ENCODE measurements at regions not wholly inside any gene's neighbourhood (a gene's known extent, or its start where the extent isn't known, plus 50 kb on each side); places are given as distances from the start of the nearest gene placed in this dataset.

DNA sequence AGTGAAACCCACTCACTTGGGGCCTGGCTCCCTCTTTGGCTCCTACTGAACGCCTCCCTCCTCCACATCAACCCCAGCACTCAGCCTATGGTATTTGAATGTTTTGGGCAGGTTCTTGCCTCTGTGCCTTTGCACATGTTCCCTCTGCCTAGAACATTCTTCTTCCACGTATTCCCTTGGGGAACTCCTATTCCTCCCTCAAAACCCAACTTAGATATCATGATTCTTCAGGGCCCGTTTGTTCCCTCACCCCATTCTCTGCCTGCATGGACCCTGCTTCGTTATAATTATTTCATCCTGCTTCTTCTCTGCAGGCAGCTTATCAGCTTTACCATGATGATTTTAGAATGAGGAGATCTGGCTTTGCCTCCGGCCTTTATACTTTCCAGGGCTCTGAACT, 215.0 kb upstream of the IER5L start:
- DNase-seq = no peak
- H3K36me3 ChIP-seq (replicated peaks) = no peaks in the 10 kb centered on the region
- no peak overlapping the region for H3K4me3 ChIP-seq (ENCODE audit: low read depth, low read length)
- in situ Hi-C loops (cut with HindIII; ENCODE audit: low pct_ligation_motif_present, low sequenced_read_pairs) = no loop called here
- no peak overlapping the region for H3K27ac ChIP-seq
- H3K27me3 ChIP-seq (replicated peaks) = peaks cover 3% of the 10 kb centered on the region
- no peak for TF ChIP-seq CTCF (IDR thresholded peaks at IDR 0.05; ENCODE audit: low read depth, low read length, missing control alignments)

GRCh38 chr9:129392093-129392541, 214.1 kb upstream of the IER5L start:
- TF ChIP-seq CTCF (IDR thresholded peaks at IDR 0.05; ENCODE audit: low read depth, low read length, missing control alignments) = no peak
- DNase-seq = no peak
- Histone ChIP-seq H3K27me3 (replicated peaks) (peaks cover 3% of the 10 kb centered on the region), H3K36me3 (replicated peaks) (no peaks in the 10 kb centered on the region), H3K27ac (no peak overlapping the region), H3K4me3 (ENCODE audit: low read depth, low read length) (no peak overlapping the region)
- in situ Hi-C loops (cut with HindIII; ENCODE audit: low pct_ligation_motif_present, low sequenced_read_pairs) = no loop called here

GRCh38 chr9:129391221-129391661, 213.2 kb upstream of the IER5L start:
- no peak for DNase-seq
- Histone ChIP-seq H3K27ac (no peak overlapping the region), H3K27me3 (replicated peaks) (peaks cover 3% of the 10 kb centered on the region), H3K4me3 (ENCODE audit: low read depth, low read length) (no peak overlapping the region), H3K36me3 (replicated peaks) (no peaks in the 10 kb centered on the region)
- in situ Hi-C loops (cut with HindIII; ENCODE audit: low pct_ligation_motif_present, low sequenced_read_pairs) = no loop called here
- TF ChIP-seq CTCF (IDR thresholded peaks at IDR 0.05; ENCODE audit: low read depth, low read length, missing control alignments) = no peak

DNA sequence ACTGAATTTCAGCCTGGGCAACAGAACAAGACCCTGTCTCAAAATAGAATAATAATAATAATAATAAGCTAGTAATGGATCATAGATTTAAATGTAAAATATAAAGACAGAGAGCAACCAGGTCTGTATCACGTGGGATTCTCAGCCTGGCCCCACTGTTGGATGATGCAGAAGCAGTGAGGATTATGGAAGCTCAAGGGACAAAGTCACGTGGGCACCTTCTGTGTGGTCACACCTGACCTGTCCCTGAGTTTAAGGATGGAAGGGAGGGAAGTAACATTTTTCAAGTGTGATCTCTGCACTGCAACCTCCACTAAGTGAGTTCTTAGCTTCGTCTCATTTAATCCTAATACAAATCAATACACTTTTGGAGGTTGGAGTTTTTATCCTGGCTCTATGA, 212.5 kb upstream of the IER5L start:
- Histone ChIP-seq H3K4me3 (ENCODE audit: low read depth, low read length) (no peak overlapping the region), H3K36me3 (replicated peaks) (no peaks in the 10 kb centered on the region), H3K27ac (no peak overlapping the region), H3K27me3 (replicated peaks) (peaks cover 3% of the 10 kb centered on the region)
- DNase-seq = no peak
- in situ Hi-C loops (cut with HindIII; ENCODE audit: low pct_ligation_motif_present, low sequenced_read_pairs) = no loop called here
- no peak for TF ChIP-seq CTCF (IDR thresholded peaks at IDR 0.05; ENCODE audit: low read depth, low read length, missing control alignments)

GRCh38 chr9:129387822-129388221, 209.8 kb upstream of the IER5L start:
- no peak for TF ChIP-seq CTCF (IDR thresholded peaks at IDR 0.05; ENCODE audit: low read depth, low read length, missing control alignments)
- Histone ChIP-seq H3K4me3 (ENCODE audit: low read depth, low read length) (no peak overlapping the region), H3K27me3 (replicated peaks) (no peaks in the 10 kb centered on the region), H3K36me3 (replicated peaks) (no peaks in the 10 kb centered on the region), H3K27ac (no peak overlapping the region)
- no peak for DNase-seq
- in situ Hi-C loops (cut with HindIII; ENCODE audit: low pct_ligation_motif_present, low sequenced_read_pairs) = no loop called here

GRCh38 chr9:129386812-129387177, 208.7 kb upstream of the IER5L start:
- no peak for TF ChIP-seq CTCF (IDR thresholded peaks at IDR 0.05; ENCODE audit: low read depth, low read length, missing control alignments)

More at GRCh38 chr9:129386812-129387177, 208.7 kb upstream of the IER5L start:
- H3K27ac ChIP-seq = no peak overlapping the region
- DNase-seq = no peak
- H3K36me3 ChIP-seq (replicated peaks) = no peaks in the 10 kb centered on the region
- in situ Hi-C loops (cut with HindIII; ENCODE audit: low pct_ligation_motif_present, low sequenced_read_pairs) = no loop called here
- H3K27me3 ChIP-seq (replicated peaks) = no peaks in the 10 kb centered on the region
- H3K4me3 ChIP-seq (ENCODE audit: low read depth, low read length) = no peak overlapping the region

All from brain microvascular endothelial cell (primary cell).